Activated CD4-positive, alpha-beta T cell treated with anti-CD3 and anti-CD28 coated beads for 4 hours (primary cell): ENCODE measurements at regions not wholly inside any gene's neighbourhood (a gene's known extent, or its start where the extent isn't known, plus 50 kb on each side); places are given as distances from the start of the nearest gene placed in this dataset.

Experiments used
- DNase-seq, 2 donors: peaks; one replicate each; pipeline ENCODE4 v3.0.0-alpha.2; 2020

GRCh38 chr13:33763021-33763420 is 54.9 kb upstream of the RFC3 start:
- DNase-seq: no peak

GRCh38 chr13:33764716-33765115 is 53.2 kb upstream of the RFC3 start:
- no peak for DNase-seq

GRCh38 chr13:33766329-33767123 is 51.4 kb upstream of the RFC3 start:
- DNase-seq: no peak

- DNase-seq: no peak
These were observed 50.8 kb upstream of the RFC3 start for GRCh38 chr13:33767140-33767539.
